Psoas muscle (tissue), 7 donors: ENCODE measurements at regions not wholly inside any gene's neighbourhood (a gene's known extent, or its start where the extent isn't known, plus 50 kb on each side); places are given as distances from the start of the nearest gene placed in this dataset.

Experiments used
- ATAC-seq, 4 donors: fragments of 200-7000 bp; cut with Tn5 transposase; one replicate each; pipeline ENCODE4 v1.9.1; 2020; ENCODE audit warnings: moderate library complexity in 3 of 4, mild to moderate bottlenecking in 2 of 4
- DNase-seq, 2 donors: peaks; one replicate each; pipeline ENCODE4 v3.0.0-alpha.2; 2020
- H3K27ac ChIP-seq: fragments of 200-600 bp; one replicate; pipeline ENCODE4 v1.8.0; 2022
- H3K27me3 ChIP-seq, 3 donors: fragments of 200-600 bp in 1 of 3; one replicate each; pipeline versions ENCODE4 v1.6.1 to v1.8.0; 2013 to 2022; ENCODE audit warnings: low read length in 2 of 3, mild to moderate bottlenecking in 2 of 3, moderate library complexity in 1 of 3; ENCODE audit not compliant: insufficient read depth in 3 of 3
- H3K36me3 ChIP-seq, 2 donors: fragments of 200-600 bp in 1 of 2; one replicate each; pipeline versions ENCODE4 v1.6.1 to v1.8.0; 2013 to 2022; ENCODE audit warnings: low read depth in 1 of 2, mild to moderate bottlenecking in 1 of 2, moderate library complexity in 1 of 2; ENCODE audit not compliant: insufficient read depth in 1 of 2
- H3K4me1 ChIP-seq: fragments of 200-600 bp; one replicate; pipeline ENCODE4 v1.8.0; 2022
- H3K4me3 ChIP-seq: fragments of 200-600 bp; one replicate; pipeline ENCODE4 v1.8.0; 2022; ENCODE audit warnings: mild to moderate bottlenecking
- H3K9me3 ChIP-seq: fragments of 200-600 bp; one replicate; pipeline ENCODE4 v1.8.0; 2022
- CTCF ChIP-seq: fragments of 200-600 bp; IDR thresholded peaks from one replicate; pipeline ENCODE4 v1.8.0; 2022; ENCODE audit warnings: antibody characterized with exemption
- whole genome bisulfite sequencing, 3 donors: extraction: QIAGEN DNeasy Blood & Tissue Kit; methylation state at CpG; one replicate each; pipeline versions ENCODE4 v1.1.6 to v1.1.7; 2013; 5-methylcytosine and 5-hydroxymethylcytosine counted together
- intact Hi-C, 2 donors: fragments of 100-400 bp; cut with DNase I; formaldehyde crosslinking; loops; one replicate each; pipeline versions ENCODE4 v1.11.0 to v1.14.2; 2022
- donor health status: healthy with polysubstance abuse.
- donor health status: DM: no; HTN: no; CAD: no; lungs with moderate emphysema.
- donor health status: Bipolar disorder and iron deficiency.
- donor health status: healthy.
- donor health status: DM: yes; HTN: yes; CAD: no.
- donor health status: DM: no; HTN: no; CAD: no.
- donor health status: DM: yes; HTN: yes; CAD: no.

GRCh38 chr4:149057594-149057993, 615.4 kb upstream of the NR3C2 start:
- no peak for TF ChIP-seq CTCF
- no peaks in the 10 kb centered on the region for H3K9me3 ChIP-seq
- no peak overlapping the region for H3K4me3 ChIP-seq
- no peaks in the 10 kb centered on the region for H3K27me3 ChIP-seq
- 28 to 40% (median 32%) methylated on average over 3 of the region's 3 CpGs for WGBS, 3 donors
- no peak for ATAC-seq
- no peaks in the 10 kb centered on the region for H3K4me1 ChIP-seq
- intact Hi-C loops = no loop called here
- DNase-seq = no peak
- H3K36me3 ChIP-seq = no peaks in the 10 kb centered on the region
- H3K27ac ChIP-seq = no peak overlapping the region

DNA sequence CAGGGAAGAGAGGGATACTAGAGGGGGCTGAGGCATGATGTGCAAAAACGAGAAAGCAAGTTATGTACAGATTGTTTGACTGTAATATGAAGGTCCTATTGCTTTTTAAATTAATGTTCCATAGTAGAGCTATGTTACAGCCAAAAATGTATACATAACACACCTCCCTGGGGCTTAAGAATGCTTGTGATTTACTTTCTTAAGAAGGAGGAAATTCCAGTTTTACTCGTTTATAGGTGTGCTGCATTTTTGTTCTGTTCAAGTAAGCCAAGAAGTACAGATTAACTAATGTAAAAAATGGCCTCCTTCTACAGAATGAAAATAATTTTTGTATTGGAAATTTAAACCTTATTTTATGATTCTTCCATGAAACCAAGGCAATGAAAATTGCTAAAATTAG, 614.4 kb upstream of the NR3C2 start:
- TF ChIP-seq CTCF = no peak
- 75 to 87% (median 81%) methylated on average over 2 of the region's 2 CpGs for WGBS, 3 donors
- Histone ChIP-seq H3K27ac (no peak overlapping the region), H3K4me1 (no peaks in the 10 kb centered on the region), H3K4me3 (no peak overlapping the region), H3K9me3 (no peaks in the 10 kb centered on the region), H3K36me3 (no peaks in the 10 kb centered on the region), H3K27me3 (no peaks in the 10 kb centered on the region)
- ATAC-seq = no peak
- DNase-seq = no peak
- intact Hi-C loops = no loop called here

DNA sequence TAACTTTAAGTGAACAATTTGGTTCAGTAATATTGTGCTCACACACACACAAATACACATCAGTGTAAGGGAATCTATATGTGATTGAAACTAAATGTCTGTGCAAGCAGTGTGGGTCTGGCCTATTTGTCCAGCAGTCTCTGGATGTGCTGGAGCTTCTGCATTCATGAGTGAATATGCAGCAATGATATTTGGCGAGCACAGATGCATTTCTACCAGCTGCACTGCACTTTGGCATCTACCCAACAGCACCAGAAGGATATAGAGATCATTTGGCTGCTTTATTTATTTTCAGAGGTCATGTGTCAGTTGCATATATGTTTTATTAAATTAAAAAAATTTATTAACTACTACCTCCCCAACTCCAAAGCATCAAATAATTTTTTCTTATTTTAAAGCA, 613.4 kb upstream of the NR3C2 start:
- Histone ChIP-seq H3K4me3 (no peak overlapping the region), H3K36me3 (no peaks in the 10 kb centered on the region), H3K27me3 (no peaks in the 10 kb centered on the region), H3K4me1 (no peaks in the 10 kb centered on the region), H3K27ac (no peak overlapping the region), H3K9me3 (no peaks in the 10 kb centered on the region)
- no peak for TF ChIP-seq CTCF
- intact Hi-C loops = no loop called here
- 50 to 58% (median 50%) methylated on average over 1 of the region's 1 CpG for WGBS, 3 donors
- ATAC-seq (no peak), DNase-seq (no peak)

GRCh38 chr4:149050840-149051239, 608.6 kb upstream of the NR3C2 start:
- Histone ChIP-seq H3K27ac (no peak overlapping the region), H3K36me3 (no peaks in the 10 kb centered on the region), H3K27me3 (no peaks in the 10 kb centered on the region), H3K9me3 (no peaks in the 10 kb centered on the region), H3K4me1 (no peaks in the 10 kb centered on the region), H3K4me3 (no peak overlapping the region)
- no peak for TF ChIP-seq CTCF
- DNase-seq (no peak), ATAC-seq (no peak)
- WGBS, 3 donors = 92 to 95% (median 94%) methylated on average over 5 of the region's 5 CpGs
- intact Hi-C loops = no loop called here

DNA sequence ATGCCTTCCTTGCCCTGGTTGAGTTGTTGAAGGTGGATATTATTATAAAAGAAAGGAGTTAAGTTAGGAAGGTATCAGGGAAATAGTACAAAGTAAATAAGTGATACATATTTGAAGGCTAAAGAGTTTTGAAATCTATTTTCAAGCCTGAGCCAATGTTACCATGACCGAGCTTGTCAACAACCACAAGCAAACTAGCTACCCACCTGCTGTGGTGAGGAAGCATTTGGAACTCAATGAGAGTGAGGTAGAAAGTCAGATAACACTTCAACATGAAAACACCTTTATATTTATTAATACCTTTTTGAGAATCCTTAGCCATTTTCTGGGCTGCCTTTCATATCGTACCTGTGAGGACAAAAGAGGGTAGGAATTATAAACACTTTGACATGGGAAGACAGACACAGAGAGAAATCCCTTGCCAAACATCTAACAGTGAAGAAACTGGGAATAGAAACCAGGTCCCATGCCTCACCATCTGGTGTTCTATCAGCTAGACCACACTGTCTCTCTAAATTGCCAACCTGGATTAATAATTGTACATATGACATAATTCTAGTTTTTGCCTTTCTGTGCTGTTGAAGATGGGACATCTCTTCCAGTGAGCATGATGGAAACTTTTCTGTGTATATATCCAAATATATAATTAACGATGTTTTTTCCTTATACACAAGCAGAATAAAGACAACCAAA, 606.4 kb upstream of the NR3C2 start:
- Histone ChIP-seq H3K4me3 (no peak overlapping the region), H3K9me3 (no peaks in the 10 kb centered on the region), H3K27me3 (no peaks in the 10 kb centered on the region), H3K36me3 (no peaks in the 10 kb centered on the region), H3K4me1 (no peaks in the 10 kb centered on the region), H3K27ac (no peak overlapping the region)
- intact Hi-C loops = no loop called here
- WGBS, 3 donors = 86 to 93% (median 90%) methylated on average over 3 of the region's 3 CpGs
- ATAC-seq (no peak), DNase-seq (no peak)
- TF ChIP-seq CTCF = no peak
